ENCODE measurements at regions not wholly inside any gene's neighbourhood (a gene's known extent, or its start where the extent isn't known, plus 50 kb on each side); places are given as distances from the start of the nearest gene placed in this dataset.

DNA sequence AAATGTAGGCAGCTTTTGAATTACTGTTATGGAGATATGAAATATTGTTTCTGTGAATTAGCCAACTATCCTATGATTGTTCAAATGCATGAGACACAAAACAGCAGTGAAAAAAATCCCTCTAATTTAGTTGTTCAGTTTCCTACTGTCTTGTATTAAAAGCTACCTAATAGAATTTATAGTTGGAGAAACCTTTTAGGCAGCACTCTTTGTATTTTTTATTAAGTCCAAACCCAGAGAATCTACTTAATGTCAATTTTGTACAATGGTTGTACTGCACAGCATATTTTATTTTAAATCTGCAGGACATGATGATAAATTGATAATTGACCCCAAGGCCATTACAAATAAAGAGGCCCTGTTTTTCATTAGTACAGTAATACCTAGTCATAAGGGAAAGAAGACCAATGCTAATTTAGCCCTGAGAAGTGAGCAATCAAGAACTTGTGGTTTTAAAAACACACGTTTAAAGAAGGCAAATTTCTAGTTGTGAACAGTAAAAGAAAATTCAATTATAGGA is 607.5 kb downstream of the ISL1 start:
- no peak for TF ChIP-seq EZH2 (IDR thresholded peaks at IDR 0.05; ENCODE audit: borderline replicate concordance, low read length)
- TF ChIP-seq, protein P1, sequence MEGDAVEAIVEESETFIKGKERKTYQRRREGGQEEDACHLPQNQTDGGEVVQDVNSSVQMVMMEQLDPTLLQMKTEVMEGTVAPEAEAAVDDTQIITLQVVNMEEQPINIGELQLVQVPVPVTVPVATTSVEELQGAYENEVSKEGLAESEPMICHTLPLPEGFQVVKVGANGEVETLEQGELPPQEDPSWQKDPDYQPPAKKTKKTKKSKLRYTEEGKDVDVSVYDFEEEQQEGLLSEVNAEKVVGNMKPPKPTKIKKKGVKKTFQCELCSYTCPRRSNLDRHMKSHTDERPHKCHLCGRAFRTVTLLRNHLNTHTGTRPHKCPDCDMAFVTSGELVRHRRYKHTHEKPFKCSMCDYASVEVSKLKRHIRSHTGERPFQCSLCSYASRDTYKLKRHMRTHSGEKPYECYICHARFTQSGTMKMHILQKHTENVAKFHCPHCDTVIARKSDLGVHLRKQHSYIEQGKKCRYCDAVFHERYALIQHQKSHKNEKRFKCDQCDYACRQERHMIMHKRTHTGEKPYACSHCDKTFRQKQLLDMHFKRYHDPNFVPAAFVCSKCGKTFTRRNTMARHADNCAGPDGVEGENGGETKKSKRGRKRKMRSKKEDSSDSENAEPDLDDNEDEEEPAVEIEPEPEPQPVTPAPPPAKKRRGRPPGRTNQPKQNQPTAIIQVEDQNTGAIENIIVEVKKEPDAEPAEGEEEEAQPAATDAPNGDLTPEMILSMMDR (conservative IDR thresholded peaks at IDR 0.05 in 1 of 2, IDR thresholded peaks at IDR 0.05 in 1 of 2; ENCODE audit: extremely low read depth in 1 of 2, insufficient read depth in 1 of 2, low read depth in 1 of 2, low read length in 2 of 2): no peak
